HG02588 (cell line): ENCODE measurements at regions not wholly inside any gene's neighbourhood (a gene's known extent, or its start where the extent isn't known, plus 50 kb on each side); places are given as distances from the start of the nearest gene placed in this dataset.
"Not testable (repeated sequence)": the region's sequence is repeated elsewhere in the genome, so short reads cannot be mapped to it uniquely, and the experiment has no call there.

ENCODE experiments used
- ATAC-seq: cut with Tn5 transposase; IDR thresholded peaks from one replicate; pipeline ENCODE4 v1.9.1; 2021; ENCODE audit warnings: mild to moderate bottlenecking, moderate library complexity; ENCODE audit not compliant: unreplicated experiment

DNA sequence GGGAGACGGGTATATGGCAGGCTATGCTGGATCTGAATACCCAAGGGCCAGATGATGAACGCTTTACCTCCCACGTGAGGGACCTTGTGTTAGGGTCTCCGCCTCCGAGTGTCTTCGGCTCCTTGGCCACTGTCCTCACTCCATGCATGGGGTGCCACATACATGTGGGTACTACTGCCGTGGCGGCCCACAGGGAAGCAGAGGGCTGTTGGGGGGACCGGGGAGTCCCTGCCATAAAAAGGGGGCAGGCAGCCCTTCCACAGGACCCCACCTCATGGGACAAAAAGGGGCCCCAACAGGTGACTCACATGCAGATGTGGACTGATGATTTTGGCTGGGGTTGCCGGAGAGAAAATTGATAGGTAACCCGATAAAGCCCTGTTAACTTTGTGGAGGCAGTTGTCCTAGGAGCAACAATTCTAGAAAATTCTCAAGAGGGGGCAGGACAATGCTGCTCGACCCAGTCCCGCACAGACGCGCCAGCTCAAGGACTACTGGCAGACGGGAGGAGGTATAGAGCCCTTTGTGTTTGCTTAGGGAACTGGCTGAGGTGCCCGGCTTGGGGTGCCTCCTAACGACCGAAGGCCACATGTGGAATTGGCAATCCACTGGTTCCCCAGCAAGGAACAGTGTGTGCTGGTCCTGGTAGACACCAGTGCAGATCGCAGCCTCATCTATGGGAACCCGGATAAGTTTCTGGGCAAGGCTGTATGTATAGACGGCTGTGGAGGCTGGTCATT, 695.7 kb upstream of the AGA start:
- ATAC-seq, result no peak

DNA sequence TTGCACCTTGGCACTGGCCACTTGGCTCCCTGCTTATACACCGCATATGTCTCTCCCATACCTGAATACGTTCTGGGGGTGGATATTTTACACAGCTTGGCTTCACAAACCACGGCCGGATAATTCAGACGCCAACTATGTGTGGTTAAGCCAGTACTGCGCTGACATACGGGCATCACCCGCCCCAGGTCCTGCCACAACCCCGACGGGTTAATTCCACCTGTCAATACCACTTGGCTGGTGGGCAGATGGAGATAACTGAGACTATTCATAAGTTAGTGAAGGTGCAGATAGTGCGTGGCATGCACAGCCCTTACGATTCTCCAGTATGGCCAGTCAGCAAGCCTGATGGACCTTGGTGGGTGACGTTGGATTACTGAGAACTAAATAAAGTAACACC, 696.3 kb upstream of the AGA start:
- no peak for ATAC-seq

GRCh38 chr4:178140326-178140915, 698.2 kb upstream of the AGA start:
- no peak for ATAC-seq

- ATAC-seq, result no peak
These were observed 700.5 kb upstream of the AGA start for GRCh38 chr4:178142724-178143123.

DNA sequence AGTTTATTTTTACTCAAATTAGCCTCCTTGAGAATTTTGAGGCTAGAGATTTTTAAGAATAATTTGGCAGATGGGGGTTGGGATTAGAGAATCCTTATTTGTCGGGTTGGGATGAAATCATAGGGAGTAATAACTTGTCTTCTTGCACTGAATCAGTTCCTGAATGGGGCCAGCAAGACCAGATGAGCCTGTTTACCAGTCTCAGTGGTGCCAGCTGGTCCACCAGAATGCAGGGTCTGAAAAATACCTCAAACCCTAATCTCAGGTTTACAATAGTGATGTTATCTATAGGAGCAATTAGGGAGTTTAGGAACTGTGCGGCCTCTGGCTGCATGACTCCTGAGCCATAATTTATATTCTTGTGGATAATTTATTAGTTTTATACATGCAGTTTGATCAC, 705.9 kb upstream of the AGA start:
- ATAC-seq, result no peak

DNA sequence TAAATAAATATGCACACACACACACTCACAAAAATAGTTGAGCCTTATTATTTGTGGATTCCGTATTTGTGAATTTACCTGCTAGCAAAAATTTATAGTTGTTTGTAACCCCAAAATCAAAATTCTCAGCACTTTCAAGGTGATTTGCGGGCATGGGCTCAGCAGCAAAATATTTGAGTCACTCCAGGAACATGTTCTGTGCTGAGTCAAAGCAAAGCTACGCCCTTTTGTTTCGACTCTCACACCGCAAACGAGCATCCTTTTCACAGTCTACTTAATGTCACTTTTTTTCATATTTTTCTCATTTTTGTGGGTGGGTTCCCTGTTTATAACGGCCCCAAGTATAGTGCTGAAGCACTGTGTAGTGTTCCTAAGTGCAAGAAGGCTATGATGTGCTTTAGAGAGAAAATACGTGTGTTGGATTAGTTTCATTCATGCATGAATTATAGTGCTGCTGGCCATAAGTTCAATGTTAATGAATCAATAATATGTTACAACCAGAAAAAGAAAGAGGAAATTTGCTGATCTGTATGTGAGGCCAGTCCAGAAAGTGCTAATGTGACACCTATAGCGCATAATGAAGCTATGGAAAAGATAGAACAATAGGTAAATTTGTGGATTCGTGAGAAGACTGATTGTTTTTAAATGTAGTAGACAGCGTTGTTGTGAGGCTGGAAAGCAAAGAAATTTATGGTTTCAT, 723.2 kb upstream of the AGA start:
- ATAC-seq, result no peak

- ATAC-seq, result no peak
These were observed 723.7 kb upstream of the AGA start for GRCh38 chr4:178165951-178166308.

DNA sequence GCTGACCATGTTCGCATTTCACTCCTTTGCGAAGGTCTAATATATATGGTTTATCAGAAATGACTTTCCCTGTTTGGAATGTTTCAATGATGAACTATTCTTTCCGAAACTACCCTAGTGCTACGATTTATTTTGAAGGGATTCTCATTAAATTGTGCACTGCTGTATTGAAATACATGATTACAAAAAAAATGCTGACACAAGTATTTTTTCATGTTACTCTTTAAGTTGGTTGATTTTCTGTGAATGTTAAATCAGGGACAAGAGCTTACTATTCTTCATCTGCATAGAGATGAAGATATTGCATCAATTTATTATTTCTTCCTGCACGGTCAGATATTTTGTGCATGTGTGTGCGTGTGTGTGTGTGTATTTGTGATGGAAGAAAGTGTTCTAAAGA, 731.5 kb upstream of the AGA start:
- ATAC-seq, result no peak

GRCh38 chr4:178174756-178175155, 732.5 kb upstream of the AGA start:
- ATAC-seq, result no peak

DNA sequence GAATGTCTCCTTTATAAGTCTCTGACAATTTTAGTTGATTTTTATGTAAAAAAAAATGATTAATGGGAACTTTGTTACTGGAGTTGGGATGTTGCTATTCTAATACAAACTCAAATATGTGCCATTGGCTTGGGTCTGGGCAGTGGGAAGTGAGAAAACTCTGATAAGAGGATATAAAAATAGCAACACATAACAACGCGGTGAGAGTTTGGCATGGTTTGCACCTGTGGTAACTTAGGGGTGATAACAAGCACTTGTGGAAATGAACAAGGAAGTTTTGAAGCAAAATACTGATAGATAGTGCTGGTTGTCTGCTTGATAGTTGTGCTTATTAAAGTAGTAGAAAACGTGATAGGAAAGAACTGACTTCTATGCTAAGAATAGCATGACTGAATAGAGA, 743.3 kb upstream of the AGA start:
- ATAC-seq, result no peak

DNA sequence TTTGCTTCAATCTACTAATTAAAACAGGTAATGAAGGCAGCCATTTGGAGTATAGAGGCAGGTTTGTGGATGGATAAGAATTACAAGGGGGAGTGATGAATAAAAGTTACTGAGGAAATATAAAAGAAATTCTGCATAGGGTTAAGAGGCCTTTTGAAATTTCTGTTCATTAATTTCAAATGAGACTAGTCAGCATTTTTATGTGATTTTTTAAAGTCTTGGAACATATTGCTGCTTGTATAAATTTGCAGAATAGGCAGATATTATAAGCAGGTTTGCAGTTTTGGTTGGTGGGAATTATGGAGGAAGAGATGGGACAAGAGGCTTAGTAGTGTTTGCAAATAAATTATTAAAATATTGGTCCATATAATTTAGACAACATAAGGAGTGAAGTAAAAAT, 750.4 kb upstream of the AGA start:
- no peak for ATAC-seq

- no peak for ATAC-seq
These were observed 754.6 kb upstream of the AGA start for GRCh38 chr4:178196751-178197374.

GRCh38 chr4:178198691-178199090, 756.5 kb upstream of the AGA start:
- ATAC-seq, result no peak

GRCh38 chr4:178202422-178202821, 760.2 kb upstream of the AGA start:
- ATAC-seq, result no peak

- no peak for ATAC-seq
These were observed 763.6 kb upstream of the AGA start for GRCh38 chr4:178205826-178206225.

- ATAC-seq, result no peak
These were observed 773.1 kb upstream of the AGA start for GRCh38 chr4:178215309-178215708.

GRCh38 chr4:178215763-178216162, 773.5 kb upstream of the AGA start:
- ATAC-seq, result no peak

GRCh38 chr4:178226421-178226820, 784.2 kb upstream of the AGA start:
- ATAC-seq, result not testable (repeated sequence)

DNA sequence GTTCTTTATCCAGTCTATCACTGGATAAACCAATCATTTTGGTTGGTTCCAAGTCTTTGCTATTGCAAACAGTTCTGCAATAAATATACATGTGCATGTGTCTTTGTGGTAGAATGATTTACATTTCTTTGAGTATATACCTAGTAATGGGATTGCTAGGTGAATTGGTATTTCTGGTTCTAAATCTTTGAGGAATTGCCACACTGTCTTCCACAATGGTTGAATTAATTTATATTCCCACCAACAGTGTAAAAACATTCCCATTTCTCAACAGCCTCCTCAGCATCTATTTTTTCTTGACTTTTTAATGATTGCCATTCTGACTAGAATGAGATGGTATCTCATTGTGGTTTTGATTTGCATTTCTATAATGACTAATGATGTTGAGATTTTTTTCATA, 791.7 kb upstream of the AGA start:
- ATAC-seq, result no peak

- ATAC-seq, result no peak
These were observed 798.7 kb upstream of the AGA start for GRCh38 chr4:178240891-178241290.

DNA sequence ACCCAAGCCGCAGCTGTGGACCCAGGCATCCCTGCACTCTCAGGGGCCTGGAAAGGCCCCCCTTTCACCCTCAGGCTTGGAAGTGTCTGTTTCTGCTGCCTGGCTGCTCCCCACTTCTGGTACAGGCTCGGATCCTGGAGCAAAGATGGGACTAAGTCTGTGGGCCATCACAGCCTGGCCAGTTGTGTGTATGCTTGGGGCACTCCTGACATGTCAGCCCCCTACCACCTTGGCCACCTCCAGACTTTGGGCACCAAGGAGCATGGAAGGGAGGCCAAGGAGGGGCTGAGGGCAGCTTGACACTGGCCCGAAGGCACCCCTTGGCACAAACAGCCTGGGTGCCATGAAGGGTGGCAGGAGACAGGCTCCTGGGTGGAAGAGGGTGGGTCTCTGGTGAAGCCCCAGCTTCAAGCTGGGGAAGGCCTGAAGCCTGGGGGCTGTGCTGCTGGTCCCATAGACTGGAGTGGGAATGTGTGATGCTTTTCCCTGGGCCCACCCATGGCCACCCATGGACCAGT, 799.4 kb upstream of the AGA start:
- no peak for ATAC-seq

GRCh38 chr4:178242655-178243054, 800.4 kb upstream of the AGA start:
- no peak for ATAC-seq
